HAP-1 (cell line): ENCODE measurements at regions not wholly inside any gene's neighbourhood (a gene's known extent, or its start where the extent isn't known, plus 50 kb on each side); places are given as distances from the start of the nearest gene placed in this dataset.

Source experiments
- DNase-seq, 2 experiments: peaks; one replicate each; pipeline ENCODE4 v3.0.0-alpha.2; 2016 to 2020; ENCODE audit warnings: low spot score in 2 of 2
- H3K27me3 ChIP-seq: fragments of 250-450 bp; sonication (Bioruptor Pico); 2 replicates; pipeline ENCODE4 v1.5.1; 2020; ENCODE audit warnings: low read depth, mild to moderate bottlenecking, moderate library complexity
- H3K36me3 ChIP-seq: fragments of 250-450 bp; sonication (Bioruptor Pico); replicated peaks from 2 replicates; pipeline ENCODE4 v1.5.1; 2020; ENCODE audit warnings: mild to moderate bottlenecking
- H3K4me1 ChIP-seq: fragments of 250-450 bp; sonication (Bioruptor Pico); 2 replicates; pipeline ENCODE4 v1.5.1; 2020; ENCODE audit warnings: mild to moderate bottlenecking
- H3K4me3 ChIP-seq: fragments of 250-450 bp; sonication (Bioruptor Pico); 2 replicates; pipeline ENCODE4 v1.5.1; 2020; ENCODE audit warnings: mild to moderate bottlenecking, moderate library complexity
- H3K9me3 ChIP-seq: fragments of 250-450 bp; sonication (Bioruptor Pico); 2 replicates; pipeline ENCODE4 v1.5.1; 2020; ENCODE audit warnings: mild to moderate bottlenecking, moderate library complexity
- in situ Hi-C: fragments of 300-500 bp; cut with MboI; formaldehyde crosslinking; loops from 3 replicates; pipeline ENCODE4 v1.14.3; 2020; ENCODE audit warnings: low sequenced_read_pairs, inconsistent platforms, mixed read lengths

DNA sequence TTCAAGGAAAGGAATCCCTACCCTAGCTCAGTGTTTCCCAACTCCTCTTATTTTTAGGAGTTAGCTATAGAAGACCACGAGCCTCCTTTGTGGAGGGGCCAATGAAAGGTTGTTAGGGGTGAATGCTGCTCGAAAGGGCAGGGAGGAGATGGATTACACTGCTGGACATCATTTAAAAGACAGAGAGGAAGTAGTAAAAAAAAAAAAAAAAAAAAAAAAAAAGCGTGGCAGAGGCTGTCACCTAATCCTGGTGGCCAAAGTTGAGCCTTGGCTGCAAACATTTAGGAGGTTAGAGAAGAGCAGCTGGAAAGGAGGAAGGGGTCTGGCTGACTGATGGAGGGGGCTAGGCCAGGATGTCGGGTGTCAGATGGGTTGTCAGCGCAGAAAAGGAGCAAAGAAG, 139.0 kb upstream of the KLF7 start:
- Histone ChIP-seq H3K4me3 (no peak overlapping the region), H3K36me3 (no peaks in the 10 kb centered on the region), H3K9me3 (no peaks in the 10 kb centered on the region), H3K27me3 (peaks cover 3% of the 10 kb centered on the region; the same call in 1 of the 2 replicates), H3K4me1 (no peaks in the 10 kb centered on the region)
- in situ Hi-C loops, result no loop called here
- no peak for DNase-seq

DNA sequence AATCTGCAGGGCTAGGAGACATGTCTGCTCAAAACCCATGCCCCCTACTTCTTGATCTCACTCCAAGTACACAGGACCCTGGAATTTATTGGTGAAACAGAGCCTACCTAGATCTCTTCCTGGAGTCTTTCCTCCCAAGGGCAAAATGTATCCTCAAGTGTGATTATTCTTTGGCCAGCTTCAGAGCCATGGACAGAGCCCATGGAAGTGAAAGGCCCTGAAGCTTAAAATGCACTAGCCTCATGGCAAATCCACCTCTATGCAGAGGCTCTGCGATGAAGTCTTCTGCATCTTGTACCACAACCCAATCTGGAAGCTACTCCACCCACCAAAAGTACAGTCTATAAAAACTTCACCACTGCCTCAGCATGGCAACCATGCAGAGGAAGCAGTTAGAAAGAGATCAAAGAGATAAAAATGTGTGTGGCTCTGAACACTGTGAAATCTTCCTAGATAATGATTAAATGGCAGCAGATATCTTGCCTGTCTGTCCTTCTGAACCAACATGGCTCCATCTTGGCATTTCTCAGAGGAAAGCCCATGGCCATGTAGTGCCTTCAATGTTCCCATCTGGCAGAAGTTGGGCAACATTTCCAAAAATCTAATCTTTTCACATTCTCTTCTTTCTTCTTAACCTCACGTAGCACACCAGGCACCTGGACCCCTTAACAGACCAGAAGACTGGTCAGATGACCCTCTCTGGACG, 142.9 kb upstream of the KLF7 start:
- H3K9me3 ChIP-seq, result no peaks in the 10 kb centered on the region
- H3K4me1 ChIP-seq, result no peaks in the 10 kb centered on the region
- H3K4me3 ChIP-seq, result no peak overlapping the region
- no peaks in the 10 kb centered on the region for H3K36me3 ChIP-seq
- in situ Hi-C loops, result no loop called here
- peaks cover 3% of the 10 kb centered on the region; the same call in 1 of the 2 replicates for H3K27me3 ChIP-seq
- no peak for DNase-seq

DNA sequence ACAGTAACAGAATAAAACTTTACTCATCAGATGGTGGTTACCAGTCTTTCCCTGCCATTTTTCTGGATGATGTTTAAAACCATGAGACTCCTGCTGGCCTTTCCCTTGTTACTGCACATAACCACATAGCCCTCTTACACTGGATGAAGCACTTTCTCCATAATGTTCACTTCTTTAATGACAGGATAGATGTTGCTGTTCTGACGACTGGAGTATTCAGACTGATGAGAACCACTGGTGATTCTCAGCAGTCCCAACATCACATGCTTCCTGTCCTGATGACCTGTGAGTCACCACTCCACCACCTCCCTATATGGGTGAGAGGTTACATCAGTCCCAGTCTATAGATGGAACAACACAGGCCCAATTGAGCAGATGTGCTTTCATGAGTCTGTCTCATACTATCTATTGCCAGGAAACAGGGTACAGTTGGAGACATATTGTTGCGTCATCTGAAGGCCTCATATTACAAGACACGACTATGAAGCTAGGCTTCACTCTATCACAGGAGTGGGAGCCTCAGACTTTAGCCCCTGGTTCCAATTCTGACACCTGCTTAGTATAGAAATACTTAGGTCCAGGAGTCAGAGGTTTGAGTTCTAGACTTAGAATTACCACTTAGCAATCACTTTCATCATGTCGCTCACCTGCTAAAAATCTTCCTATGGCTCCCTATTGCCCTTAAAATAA, 145.7 kb upstream of the KLF7 start:
- H3K27me3 ChIP-seq, result no peaks in the 10 kb centered on the region
- in situ Hi-C loops, result no loop called here
- H3K4me1 ChIP-seq, result no peaks in the 10 kb centered on the region
- no peak overlapping the region for H3K4me3 ChIP-seq
- no peaks in the 10 kb centered on the region for H3K9me3 ChIP-seq
- no peak for DNase-seq
- H3K36me3 ChIP-seq, result no peaks in the 10 kb centered on the region

DNA sequence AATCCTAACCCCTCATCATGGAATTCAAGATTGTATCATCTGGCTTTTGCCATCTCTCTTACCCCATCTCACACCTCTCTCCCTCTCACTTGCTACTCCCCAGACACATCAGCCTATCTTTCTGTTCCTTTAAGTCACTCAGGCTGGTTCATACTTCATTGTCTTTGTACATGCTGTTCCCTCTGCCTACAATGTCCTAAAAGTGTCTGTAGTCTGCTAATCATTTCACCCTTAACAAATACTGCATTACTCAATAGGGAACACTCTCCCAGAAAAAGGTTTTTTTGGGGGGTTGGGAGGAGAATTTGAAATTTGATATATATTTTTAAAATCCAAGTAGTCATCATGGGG, 146.2 kb upstream of the KLF7 start:
- in situ Hi-C loops, result no loop called here
- no peak for DNase-seq
- Histone ChIP-seq H3K9me3 (no peaks in the 10 kb centered on the region), H3K36me3 (no peaks in the 10 kb centered on the region), H3K27me3 (no peaks in the 10 kb centered on the region), H3K4me1 (no peaks in the 10 kb centered on the region), H3K4me3 (no peak overlapping the region)

DNA sequence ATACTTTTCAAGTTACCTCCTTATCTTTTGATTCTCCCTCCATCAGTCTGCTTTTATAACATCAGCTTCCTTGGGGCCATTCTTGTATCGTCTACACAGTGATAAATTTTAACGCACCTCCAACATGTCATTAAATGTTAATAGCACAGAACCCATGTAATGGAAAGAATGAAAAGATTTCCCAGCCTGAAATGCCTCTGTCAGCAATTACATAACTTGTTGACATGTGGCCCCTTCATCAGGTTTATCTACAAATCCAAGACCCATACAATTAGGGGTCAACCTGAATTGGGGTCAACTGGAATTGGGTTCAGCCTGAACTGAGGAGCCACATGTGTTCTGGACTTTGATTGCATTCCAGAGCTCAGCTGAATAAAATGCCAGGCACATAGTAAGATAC, 148.2 kb upstream of the KLF7 start:
- H3K4me3 ChIP-seq, result no peak overlapping the region
- H3K27me3 ChIP-seq, result no peaks in the 10 kb centered on the region
- no peaks in the 10 kb centered on the region for H3K9me3 ChIP-seq
- H3K4me1 ChIP-seq, result no peaks in the 10 kb centered on the region
- no peaks in the 10 kb centered on the region for H3K36me3 ChIP-seq
- in situ Hi-C loops, result no loop called here
- DNase-seq, result no peak

DNA sequence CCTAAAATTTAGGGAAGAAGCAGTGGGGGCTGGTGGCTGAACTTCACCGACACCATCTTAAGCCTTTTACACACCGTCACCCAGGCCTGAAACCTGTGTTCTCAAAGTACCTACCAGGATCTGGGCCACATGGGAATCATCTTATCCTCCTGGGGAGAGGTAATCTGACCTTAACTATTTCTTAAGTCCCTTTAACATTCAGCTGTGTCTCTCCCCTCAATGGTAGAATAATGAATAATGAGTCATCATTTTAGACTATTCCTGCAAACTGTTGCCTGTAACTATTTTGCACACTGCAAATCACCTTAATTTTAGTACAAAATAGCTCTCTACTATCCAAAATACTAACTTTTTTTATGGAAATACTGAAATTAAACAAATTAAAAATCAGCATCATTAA, 149.4 kb upstream of the KLF7 start:
- DNase-seq, result no peak
- H3K9me3 ChIP-seq, result no peaks in the 10 kb centered on the region
- no peaks in the 10 kb centered on the region for H3K27me3 ChIP-seq
- no peaks in the 10 kb centered on the region for H3K4me1 ChIP-seq
- no peaks in the 10 kb centered on the region for H3K36me3 ChIP-seq
- no peak overlapping the region for H3K4me3 ChIP-seq
- in situ Hi-C loops, result no loop called here

DNA sequence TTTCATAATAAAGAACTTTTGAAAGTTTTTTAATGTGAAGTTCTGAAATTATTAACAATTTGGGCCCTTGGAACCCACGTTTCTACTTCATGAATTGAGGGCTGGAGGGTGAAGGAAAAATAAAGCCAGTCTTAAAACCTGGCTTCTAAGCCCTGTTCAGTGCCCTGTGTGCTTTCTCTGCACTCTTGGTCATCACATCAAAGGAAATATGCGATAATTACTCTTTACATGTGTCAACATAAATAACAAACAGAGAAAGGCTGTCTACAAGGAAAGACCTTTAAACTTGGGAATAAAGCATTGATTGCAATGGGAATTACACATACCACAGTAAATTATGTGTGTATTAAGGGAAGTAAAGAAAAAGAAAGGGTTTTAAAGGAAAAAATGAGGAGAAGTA, 150.7 kb upstream of the KLF7 start:
- Histone ChIP-seq H3K4me3 (no peak overlapping the region), H3K4me1 (no peaks in the 10 kb centered on the region), H3K9me3 (no peaks in the 10 kb centered on the region), H3K36me3 (no peaks in the 10 kb centered on the region), H3K27me3 (no peaks in the 10 kb centered on the region)
- no peak for DNase-seq
- in situ Hi-C loops, result no loop called here

DNA sequence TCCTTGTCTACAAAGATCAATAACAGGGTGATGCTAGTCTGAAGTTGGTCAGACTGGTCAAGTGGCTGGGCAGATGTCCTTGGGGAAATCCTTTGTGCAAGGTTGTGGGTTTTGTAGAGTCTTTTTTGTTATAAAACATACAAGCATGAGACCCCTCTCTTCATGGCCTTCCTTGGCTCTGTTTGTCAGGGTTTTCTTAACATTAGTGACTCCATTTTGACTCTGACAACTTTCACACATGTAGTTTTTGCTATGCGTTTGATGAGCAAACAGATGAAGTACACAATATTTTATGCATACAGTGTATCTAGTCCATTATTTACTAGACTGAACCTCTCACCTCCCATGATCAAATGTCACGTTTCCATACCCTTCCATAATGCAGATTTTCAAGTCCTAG, 151.2 kb upstream of the KLF7 start:
- Histone ChIP-seq H3K36me3 (no peaks in the 10 kb centered on the region), H3K9me3 (no peaks in the 10 kb centered on the region), H3K4me1 (no peaks in the 10 kb centered on the region), H3K4me3 (no peak overlapping the region), H3K27me3 (no peaks in the 10 kb centered on the region)
- no peak for DNase-seq
- in situ Hi-C loops, result no loop called here

DNA sequence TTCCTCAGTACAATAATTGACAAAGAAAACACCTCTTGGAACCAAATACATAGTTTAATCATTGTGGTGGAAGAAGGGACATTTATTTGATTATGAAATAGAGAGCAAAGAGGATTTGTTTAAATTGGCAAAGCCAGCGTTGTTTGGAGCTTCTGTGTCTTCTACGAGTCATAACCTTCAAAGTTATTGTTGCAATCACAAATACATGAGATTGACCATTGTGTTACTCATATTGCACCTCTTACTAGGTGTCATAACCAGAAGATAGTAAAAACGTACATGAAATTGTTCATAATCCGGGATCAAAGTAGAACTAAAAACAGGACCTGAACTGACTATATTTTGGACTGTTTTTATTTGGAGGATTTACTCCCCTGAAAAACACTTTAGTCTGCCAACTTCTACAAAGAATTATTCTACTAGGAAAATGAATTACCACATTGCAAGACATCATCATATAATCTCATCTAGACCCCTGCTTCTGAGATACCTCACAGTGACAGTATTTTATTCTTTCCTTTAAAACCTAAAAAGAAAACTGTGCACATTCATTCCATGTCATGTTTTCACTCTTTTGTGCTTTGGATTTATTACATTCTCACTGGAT, 151.7 kb upstream of the KLF7 start:
- in situ Hi-C loops, result no loop called here
- H3K4me1 ChIP-seq, result no peaks in the 10 kb centered on the region
- H3K4me3 ChIP-seq, result no peak overlapping the region
- H3K36me3 ChIP-seq, result no peaks in the 10 kb centered on the region
- no peak for DNase-seq
- H3K27me3 ChIP-seq, result no peaks in the 10 kb centered on the region
- no peaks in the 10 kb centered on the region for H3K9me3 ChIP-seq

DNA sequence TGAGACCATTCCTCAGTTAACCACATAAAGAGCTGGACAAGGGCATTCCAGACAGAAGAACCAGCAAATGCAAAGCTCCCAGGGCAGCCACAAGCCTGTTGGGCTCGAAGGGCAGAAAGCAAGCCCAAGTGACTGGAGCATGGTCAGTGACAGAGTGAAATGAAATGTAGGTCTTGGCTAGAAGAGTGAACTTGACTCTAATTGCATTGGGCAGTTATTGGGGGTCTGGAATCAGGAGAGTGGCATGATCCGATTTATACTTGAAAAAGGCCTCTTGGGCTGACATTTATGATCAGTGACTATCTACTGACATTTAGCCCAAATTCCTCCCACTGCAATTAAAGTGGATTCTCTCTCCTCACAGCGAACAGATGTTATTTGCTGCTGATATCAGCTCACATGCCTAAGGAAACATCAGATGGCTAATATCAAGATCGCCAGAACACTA, 152.5 kb upstream of the KLF7 start:
- Histone ChIP-seq H3K9me3 (no peaks in the 10 kb centered on the region), H3K27me3 (no peaks in the 10 kb centered on the region), H3K4me3 (no peak overlapping the region), H3K36me3 (no peaks in the 10 kb centered on the region), H3K4me1 (no peaks in the 10 kb centered on the region)
- in situ Hi-C loops, result no loop called here
- DNase-seq, result no peak

DNA sequence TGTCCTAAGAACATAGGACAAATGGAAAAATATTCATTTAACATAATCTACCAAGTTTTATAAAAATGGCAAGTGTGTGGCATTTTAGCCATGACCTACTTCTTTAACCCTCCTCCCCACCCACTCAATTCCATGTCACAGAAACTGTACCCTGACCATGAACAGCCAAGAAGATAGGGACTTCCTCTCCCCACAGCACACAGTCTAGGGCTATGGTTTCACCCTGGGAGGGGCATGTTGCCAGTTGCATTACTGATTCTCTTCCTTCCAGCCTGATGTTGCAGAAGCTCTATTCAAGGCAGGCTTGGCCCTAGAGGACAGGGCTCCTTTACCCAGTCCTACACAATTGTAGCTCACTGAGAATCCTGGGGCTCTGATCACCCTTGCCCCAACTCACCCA, 153.6 kb upstream of the KLF7 start:
- no peak for DNase-seq
- Histone ChIP-seq H3K9me3 (no peaks in the 10 kb centered on the region), H3K36me3 (no peaks in the 10 kb centered on the region), H3K4me3 (no peak overlapping the region), H3K4me1 (no peaks in the 10 kb centered on the region), H3K27me3 (no peaks in the 10 kb centered on the region)
- in situ Hi-C loops, result no loop called here

DNA sequence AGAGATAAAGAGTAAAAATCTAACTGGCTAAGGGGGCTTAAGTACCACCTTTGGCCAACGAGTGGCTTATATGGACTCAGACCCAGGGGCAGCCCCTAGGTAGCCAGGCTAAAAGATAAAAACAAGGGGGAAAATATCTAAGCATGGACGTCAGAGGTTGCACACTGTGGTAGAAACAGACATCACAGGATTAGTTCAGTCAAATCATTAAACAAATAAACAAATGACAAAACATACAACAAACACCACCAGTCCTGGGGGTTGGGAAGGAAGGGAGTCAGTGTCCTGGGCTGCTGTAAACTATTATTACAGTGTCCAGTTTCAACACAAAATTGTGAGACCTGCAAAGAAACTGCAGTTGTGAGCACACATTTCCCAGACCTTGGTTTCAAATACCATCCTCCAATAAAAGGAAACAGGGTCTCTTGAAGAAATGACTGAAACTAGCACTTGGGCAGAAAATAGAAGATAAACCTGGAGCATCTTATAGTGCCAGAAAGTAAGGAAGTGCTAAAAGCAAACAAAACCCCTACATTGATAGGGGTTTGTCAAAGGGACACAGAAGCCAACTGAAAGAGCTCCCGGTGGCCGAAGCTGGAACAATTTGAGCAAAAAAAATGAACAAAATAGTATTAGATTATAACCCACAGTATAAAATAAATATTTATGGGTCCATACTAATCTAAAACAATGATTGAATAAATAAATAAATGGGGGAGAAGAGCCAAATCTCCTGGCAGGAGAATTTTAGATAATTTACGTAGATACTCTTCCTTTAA, 154.8 kb upstream of the KLF7 start:
- Histone ChIP-seq H3K27me3 (no peaks in the 10 kb centered on the region), H3K4me1 (no peaks in the 10 kb centered on the region), H3K9me3 (no peaks in the 10 kb centered on the region), H3K36me3 (no peaks in the 10 kb centered on the region), H3K4me3 (no peak overlapping the region)
- in situ Hi-C loops, result no loop called here
- no peak for DNase-seq

DNA sequence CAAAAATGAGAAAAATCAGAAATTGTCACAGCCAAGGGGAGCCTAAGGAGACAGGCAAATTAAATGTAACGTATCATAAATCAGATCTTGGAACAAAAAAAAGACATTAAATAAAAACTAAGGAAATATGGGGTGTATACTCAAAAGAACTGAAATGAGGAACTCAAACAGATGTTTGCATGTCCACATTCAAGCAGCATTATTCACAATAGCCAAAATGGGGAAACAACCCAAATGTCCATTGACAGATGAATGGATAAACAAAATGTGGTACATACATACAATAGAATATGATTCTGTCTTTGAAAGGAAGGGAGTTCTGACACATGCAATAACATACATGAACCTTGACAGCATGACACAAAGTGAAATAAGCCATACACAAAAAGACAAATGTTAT, 155.8 kb upstream of the KLF7 start:
- Histone ChIP-seq H3K9me3 (no peaks in the 10 kb centered on the region), H3K4me1 (no peaks in the 10 kb centered on the region), H3K36me3 (no peaks in the 10 kb centered on the region), H3K4me3 (no peak overlapping the region), H3K27me3 (no peaks in the 10 kb centered on the region)
- DNase-seq, result no peak
- in situ Hi-C loops, result no loop called here

DNA sequence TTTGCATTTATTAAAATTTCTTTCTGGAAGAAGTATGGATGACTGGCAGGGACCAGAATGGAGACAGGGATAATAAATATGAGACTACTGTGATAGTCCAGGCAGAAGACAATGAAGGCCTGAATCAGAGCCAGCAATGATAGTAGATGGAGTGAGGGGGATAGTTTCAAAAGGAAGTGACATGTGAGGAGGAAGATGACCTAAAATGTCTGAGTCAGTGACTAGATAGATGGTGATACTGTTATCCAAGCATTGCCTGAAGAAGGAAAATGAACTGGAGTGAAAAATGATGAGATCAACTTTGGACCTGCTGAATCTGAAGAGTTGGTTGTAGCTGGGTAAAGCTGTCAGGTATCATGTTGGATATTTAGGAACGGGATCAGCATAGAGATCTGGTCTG, 158.3 kb upstream of the KLF7 start:
- no peak for DNase-seq
- H3K27me3 ChIP-seq, result peaks cover 5% of the 10 kb centered on the region; the same call in 1 of the 2 replicates
- in situ Hi-C loops, result no loop called here

More for the DNA sequence above, 158.3 kb upstream of the KLF7 start:
- Histone ChIP-seq H3K4me3 (no peak overlapping the region), H3K9me3 (no peaks in the 10 kb centered on the region), H3K4me1 (no peaks in the 10 kb centered on the region), H3K36me3 (no peaks in the 10 kb centered on the region)
